Neural crest cell (in vitro differentiated cells): ENCODE measurements at regions not wholly inside any gene's neighbourhood (a gene's known extent, or its start where the extent isn't known, plus 50 kb on each side); places are given as distances from the start of the nearest gene placed in this dataset.
"Not testable (repeated sequence)": the region's sequence is repeated elsewhere in the genome, so short reads cannot be mapped to it uniquely, and the experiment has no call there.

Experiments used
- DNase-seq: peaks from one replicate; pipeline ENCODE4 v3.0.0; 2021; ENCODE audit warnings: low read depth, mixed read lengths, low spot score
- H3K27ac Mint-ChIP-seq: one replicate; pipeline ENCODE4 v1.8.0; 2021; ENCODE audit warnings: mild to moderate bottlenecking, mixed read lengths; ENCODE audit not compliant: unreplicated experiment
- H3K27me3 Mint-ChIP-seq: 2 replicates; pipeline ENCODE4 v1.8.0; 2021; ENCODE audit warnings: low read depth, mild to moderate bottlenecking, mixed read lengths
- H3K36me3 Mint-ChIP-seq: 2 replicates; pipeline ENCODE4 v1.8.0; 2021; ENCODE audit warnings: low read depth, mild to moderate bottlenecking, mixed read lengths
- H3K4me1 Mint-ChIP-seq: 2 replicates; pipeline ENCODE4 v1.8.0; 2021; ENCODE audit warnings: mixed read lengths
- H3K4me3 Mint-ChIP-seq: one replicate; pipeline ENCODE4 v1.8.0; 2021; ENCODE audit warnings: mild to moderate bottlenecking, mixed read lengths
- H3K9me3 Mint-ChIP-seq: 2 replicates; pipeline ENCODE4 v1.8.0; 2021; ENCODE audit warnings: mixed read lengths
- CTCF ChIP-seq: fragments of 200-600 bp; sonication (generic); conservative IDR thresholded peaks from 2 replicates; pipeline ENCODE4 v1.5.0; 2021; ENCODE audit warnings: antibody characterized with exemption, mild to moderate bottlenecking

- Mint-ChIP-seq H3K4me3 (no peak overlapping the region), H3K36me3 (no peaks in the 10 kb centered on the region), H3K27me3 (no peaks in the 10 kb centered on the region), H3K9me3 (peaks cover 8% of the 10 kb centered on the region), H3K27ac (no peak overlapping the region), H3K4me1 (peaks cover 20% of the 10 kb centered on the region)
- DNase-seq = no peak
- TF ChIP-seq CTCF = no peak
These were observed 61.9 kb upstream of the MBOAT1 start for GRCh38 chr6:20274137-20274536.

GRCh38 chr6:20275837-20276236 lies 63.6 kb upstream of the MBOAT1 start:
- H3K9me3 Mint-ChIP-seq, H3K4me3 Mint-ChIP-seq, DNase-seq, H3K36me3 Mint-ChIP-seq, H3K27ac Mint-ChIP-seq, H3K27me3 Mint-ChIP-seq: not testable (repeated sequence)
- peaks cover 21% of the 10 kb centered on the region for H3K4me1 Mint-ChIP-seq

- H3K27ac Mint-ChIP-seq = not testable (repeated sequence)
These were observed 65.5 kb upstream of the MBOAT1 start for GRCh38 chr6:20277724-20278123.

GRCh38 chr6:20279051-20279450 lies 66.8 kb upstream of the MBOAT1 start:
- Mint-ChIP-seq H3K27me3 (no peaks in the 10 kb centered on the region), H3K27ac (no peak overlapping the region), H3K4me3 (no peak overlapping the region), H3K4me1 (peaks cover 17% of the 10 kb centered on the region), H3K9me3 (peaks cover 22% of the 10 kb centered on the region), H3K36me3 (peaks cover 8% of the 10 kb centered on the region)
- no peak for DNase-seq
- no peak for TF ChIP-seq CTCF

More at GRCh38 chr6:20277724-20278123, 65.5 kb upstream of the MBOAT1 start:
- Mint-ChIP-seq H3K9me3 (peaks cover 15% of the 10 kb centered on the region), H3K4me1 (peaks cover 17% of the 10 kb centered on the region)
- H3K4me3 Mint-ChIP-seq, H3K36me3 Mint-ChIP-seq, DNase-seq, H3K27me3 Mint-ChIP-seq: not testable (repeated sequence)

- Mint-ChIP-seq H3K4me1 (peaks cover 17% of the 10 kb centered on the region), H3K27ac (no peak overlapping the region), H3K9me3 (peaks cover 26% of the 10 kb centered on the region), H3K4me3 (no peak overlapping the region), H3K27me3 (no peaks in the 10 kb centered on the region), H3K36me3 (peaks cover 8% of the 10 kb centered on the region)
- no peak for TF ChIP-seq CTCF
- no peak for DNase-seq
These were observed 67.5 kb upstream of the MBOAT1 start for GRCh38 chr6:20279608-20280287.

- Mint-ChIP-seq H3K9me3 (peaks cover 26% of the 10 kb centered on the region), H3K27ac (no peak overlapping the region), H3K4me1 (peaks cover 17% of the 10 kb centered on the region), H3K27me3 (no peaks in the 10 kb centered on the region), H3K36me3 (peaks cover 8% of the 10 kb centered on the region), H3K4me3 (no peak overlapping the region)
- TF ChIP-seq CTCF = no peak
- DNase-seq = no peak
These were observed 68.0 kb upstream of the MBOAT1 start for GRCh38 chr6:20280288-20280621.

- Mint-ChIP-seq H3K36me3 (peaks cover 8% of the 10 kb centered on the region), H3K4me1 (no peaks in the 10 kb centered on the region), H3K4me3 (no peak overlapping the region), H3K27ac (no peak overlapping the region), H3K9me3 (peaks cover 22% of the 10 kb centered on the region), H3K27me3 (no peaks in the 10 kb centered on the region)
- DNase-seq = no peak
- no peak for TF ChIP-seq CTCF
These were observed 72.4 kb upstream of the MBOAT1 start for GRCh38 chr6:20284672-20285071.
